ENCODE measurements at regions not wholly inside any gene's neighbourhood (a gene's known extent, or its start where the extent isn't known, plus 50 kb on each side); places are given as distances from the start of the nearest gene placed in this dataset.

- TF ChIP-seq, protein P1, sequence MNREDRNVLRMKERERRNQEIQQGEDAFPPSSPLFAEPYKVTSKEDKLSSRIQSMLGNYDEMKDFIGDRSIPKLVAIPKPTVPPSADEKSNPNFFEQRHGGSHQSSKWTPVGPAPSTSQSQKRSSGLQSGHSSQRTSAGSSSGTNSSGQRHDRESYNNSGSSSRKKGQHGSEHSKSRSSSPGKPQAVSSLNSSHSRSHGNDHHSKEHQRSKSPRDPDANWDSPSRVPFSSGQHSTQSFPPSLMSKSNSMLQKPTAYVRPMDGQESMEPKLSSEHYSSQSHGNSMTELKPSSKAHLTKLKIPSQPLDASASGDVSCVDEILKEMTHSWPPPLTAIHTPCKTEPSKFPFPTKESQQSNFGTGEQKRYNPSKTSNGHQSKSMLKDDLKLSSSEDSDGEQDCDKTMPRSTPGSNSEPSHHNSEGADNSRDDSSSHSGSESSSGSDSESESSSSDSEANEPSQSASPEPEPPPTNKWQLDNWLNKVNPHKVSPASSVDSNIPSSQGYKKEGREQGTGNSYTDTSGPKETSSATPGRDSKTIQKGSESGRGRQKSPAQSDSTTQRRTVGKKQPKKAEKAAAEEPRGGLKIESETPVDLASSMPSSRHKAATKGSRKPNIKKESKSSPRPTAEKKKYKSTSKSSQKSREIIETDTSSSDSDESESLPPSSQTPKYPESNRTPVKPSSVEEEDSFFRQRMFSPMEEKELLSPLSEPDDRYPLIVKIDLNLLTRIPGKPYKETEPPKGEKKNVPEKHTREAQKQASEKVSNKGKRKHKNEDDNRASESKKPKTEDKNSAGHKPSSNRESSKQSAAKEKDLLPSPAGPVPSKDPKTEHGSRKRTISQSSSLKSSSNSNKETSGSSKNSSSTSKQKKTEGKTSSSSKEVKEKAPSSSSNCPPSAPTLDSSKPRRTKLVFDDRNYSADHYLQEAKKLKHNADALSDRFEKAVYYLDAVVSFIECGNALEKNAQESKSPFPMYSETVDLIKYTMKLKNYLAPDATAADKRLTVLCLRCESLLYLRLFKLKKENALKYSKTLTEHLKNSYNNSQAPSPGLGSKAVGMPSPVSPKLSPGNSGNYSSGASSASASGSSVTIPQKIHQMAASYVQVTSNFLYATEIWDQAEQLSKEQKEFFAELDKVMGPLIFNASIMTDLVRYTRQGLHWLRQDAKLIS (CRISPR knock-in tag; IDR thresholded peaks at IDR 0.05; ENCODE audit: borderline replicate concordance), result no peak
- TF ChIP-seq STAT6 (CRISPR knock-in tag; conservative IDR thresholded peaks at IDR 0.05; ENCODE audit: low read depth) (no peak), RELA (CRISPR knock-in tag; IDR thresholded peaks at IDR 0.05; ENCODE audit: borderline replicate concordance) (no peak), OVOL2 (CRISPR knock-in tag; IDR thresholded peaks at IDR 0.05; ENCODE audit: borderline replicate concordance) (no peak), TEAD1 (CRISPR knock-in tag; IDR thresholded peaks at IDR 0.05) (no peak), SMAD4 (CRISPR knock-in tag; IDR thresholded peaks at IDR 0.05) (no peak), MXD4 (CRISPR knock-in tag; IDR thresholded peaks at IDR 0.05; ENCODE audit: borderline replicate concordance) (no peak), ATF1 (CRISPR knock-in tag; IDR thresholded peaks at IDR 0.05) (no peak), ZNF138 (CRISPR knock-in tag; conservative IDR thresholded peaks at IDR 0.05) (no peak), JAZF1 (CRISPR knock-in tag; IDR thresholded peaks at IDR 0.05) (no peak), TEAD4 (CRISPR knock-in tag; IDR thresholded peaks at IDR 0.05) (no peak), ZBTB21 (CRISPR knock-in tag; IDR thresholded peaks at IDR 0.05; ENCODE audit: borderline replicate concordance) (no peak), FOXK1 (CRISPR knock-in tag; IDR thresholded peaks at IDR 0.05) (no peak), KAT7 (CRISPR knock-in tag; IDR thresholded peaks at IDR 0.05; ENCODE audit: borderline replicate concordance) (no peak), ZNF416 (CRISPR knock-in tag; IDR thresholded peaks at IDR 0.05) (no peak)
- TF ChIP-seq, protein P2, sequence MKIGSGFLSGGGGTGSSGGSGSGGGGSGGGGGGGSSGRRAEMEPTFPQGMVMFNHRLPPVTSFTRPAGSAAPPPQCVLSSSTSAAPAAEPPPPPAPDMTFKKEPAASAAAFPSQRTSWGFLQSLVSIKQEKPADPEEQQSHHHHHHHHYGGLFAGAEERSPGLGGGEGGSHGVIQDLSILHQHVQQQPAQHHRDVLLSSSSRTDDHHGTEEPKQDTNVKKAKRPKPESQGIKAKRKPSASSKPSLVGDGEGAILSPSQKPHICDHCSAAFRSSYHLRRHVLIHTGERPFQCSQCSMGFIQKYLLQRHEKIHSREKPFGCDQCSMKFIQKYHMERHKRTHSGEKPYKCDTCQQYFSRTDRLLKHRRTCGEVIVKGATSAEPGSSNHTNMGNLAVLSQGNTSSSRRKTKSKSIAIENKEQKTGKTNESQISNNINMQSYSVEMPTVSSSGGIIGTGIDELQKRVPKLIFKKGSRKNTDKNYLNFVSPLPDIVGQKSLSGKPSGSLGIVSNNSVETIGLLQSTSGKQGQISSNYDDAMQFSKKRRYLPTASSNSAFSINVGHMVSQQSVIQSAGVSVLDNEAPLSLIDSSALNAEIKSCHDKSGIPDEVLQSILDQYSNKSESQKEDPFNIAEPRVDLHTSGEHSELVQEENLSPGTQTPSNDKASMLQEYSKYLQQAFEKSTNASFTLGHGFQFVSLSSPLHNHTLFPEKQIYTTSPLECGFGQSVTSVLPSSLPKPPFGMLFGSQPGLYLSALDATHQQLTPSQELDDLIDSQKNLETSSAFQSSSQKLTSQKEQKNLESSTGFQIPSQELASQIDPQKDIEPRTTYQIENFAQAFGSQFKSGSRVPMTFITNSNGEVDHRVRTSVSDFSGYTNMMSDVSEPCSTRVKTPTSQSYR (CRISPR knock-in tag; IDR thresholded peaks at IDR 0.05), result no peak
- TF ChIP-seq, protein P3, sequence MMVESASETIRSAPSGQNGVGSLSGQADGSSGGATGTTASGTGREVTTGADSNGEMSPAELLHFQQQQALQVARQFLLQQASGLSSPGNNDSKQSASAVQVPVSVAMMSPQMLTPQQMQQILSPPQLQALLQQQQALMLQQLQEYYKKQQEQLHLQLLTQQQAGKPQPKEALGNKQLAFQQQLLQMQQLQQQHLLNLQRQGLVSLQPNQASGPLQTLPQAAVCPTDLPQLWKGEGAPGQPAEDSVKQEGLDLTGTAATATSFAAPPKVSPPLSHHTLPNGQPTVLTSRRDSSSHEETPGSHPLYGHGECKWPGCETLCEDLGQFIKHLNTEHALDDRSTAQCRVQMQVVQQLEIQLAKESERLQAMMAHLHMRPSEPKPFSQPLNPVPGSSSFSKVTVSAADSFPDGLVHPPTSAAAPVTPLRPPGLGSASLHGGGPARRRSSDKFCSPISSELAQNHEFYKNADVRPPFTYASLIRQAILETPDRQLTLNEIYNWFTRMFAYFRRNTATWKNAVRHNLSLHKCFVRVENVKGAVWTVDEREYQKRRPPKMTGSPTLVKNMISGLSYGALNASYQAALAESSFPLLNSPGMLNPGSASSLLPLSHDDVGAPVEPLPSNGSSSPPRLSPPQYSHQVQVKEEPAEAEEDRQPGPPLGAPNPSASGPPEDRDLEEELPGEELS (CRISPR knock-in tag; IDR thresholded peaks at IDR 0.05), result no peak
- TF ChIP-seq, protein P4, sequence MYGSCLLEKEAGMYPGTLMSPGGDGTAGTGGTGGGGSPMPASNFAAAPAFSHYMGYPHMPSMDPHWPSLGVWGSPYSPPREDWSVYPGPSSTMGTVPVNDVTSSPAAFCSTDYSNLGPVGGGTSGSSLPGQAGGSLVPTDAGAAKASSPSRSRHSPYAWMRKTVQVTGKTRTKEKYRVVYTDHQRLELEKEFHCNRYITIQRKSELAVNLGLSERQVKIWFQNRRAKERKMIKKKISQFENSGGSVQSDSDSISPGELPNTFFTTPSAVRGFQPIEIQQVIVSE (CRISPR knock-in tag; IDR thresholded peaks at IDR 0.05; ENCODE audit: borderline replicate concordance), result no peak
Measured at GRCh38 chr7:34550996-34551395, 107.0 kb upstream of the NPSR1 start (continued).
